Naive thymus-derived CD4-positive, alpha-beta T cell (primary cell): ENCODE measurements at regions not wholly inside any gene's neighbourhood (a gene's known extent, or its start where the extent isn't known, plus 50 kb on each side); places are given as distances from the start of the nearest gene placed in this dataset.

Experiments
- ATAC-seq: fragments of 150-1000 bp; cut with Tn5 transposase; 2 replicates; pipeline ENCODE4 v1.10.0; 2021; ENCODE audit warnings: mild to moderate bottlenecking, moderate library complexity
- CTCF ChIA-PET: fragments of 350-600 bp; sonication (Branson Sonifier 250); formaldehyde crosslinking; loops from one replicate; lab custom pipeline; 2021; ENCODE audit warnings: antibody characterized with exemption; lab: Charles Lee
- POLR2A ChIA-PET: fragments of 350-600 bp; sonication (Branson Sonifier 250); formaldehyde crosslinking; loops from one replicate; lab custom pipeline; 2021; ENCODE audit warnings: antibody characterized with exemption, inconsistent platforms; lab: Charles Lee
- DNase-seq, 9 donors: peaks; one replicate each; pipeline versions ENCODE4 v3.0.0 to v3.0.0-alpha.2; 2020 to 2022; ENCODE audit warnings: mixed read lengths in 1 of 9
- H3K27ac ChIP-seq: one replicate; pipeline ENCODE4 v1.7.0; 2013; ENCODE audit warnings: mild to moderate bottlenecking, low read depth, low read length, moderate library complexity
- H3K27me3 ChIP-seq, 2 donors: one replicate each; pipeline ENCODE4 v1.7.0; 2013; ENCODE audit warnings: low read length in 2 of 2, mild to moderate bottlenecking in 2 of 2, moderate library complexity in 2 of 2; ENCODE audit not compliant: control insufficient read depth in 2 of 2, insufficient read depth in 2 of 2
- H3K36me3 ChIP-seq, 3 experiments: 1 replicate in 2 of 3; 2 replicates in 1 of 3; pipeline ENCODE4 v1.7.0; 2013; ENCODE audit warnings: low read length in 3 of 3, mild to moderate bottlenecking in 3 of 3, moderate library complexity in 1 of 3; ENCODE audit not compliant: insufficient read depth in 3 of 3, control insufficient read depth in 2 of 3
- H3K4me1 ChIP-seq, 2 donors: one replicate each; pipeline ENCODE4 v1.7.0; 2013; ENCODE audit warnings: low read length in 2 of 2, mild to moderate bottlenecking in 2 of 2, moderate library complexity in 1 of 2; ENCODE audit not compliant: control insufficient read depth in 2 of 2, insufficient read depth in 2 of 2
- H3K4me3 ChIP-seq: 2 replicates; pipeline ENCODE4 v1.7.0; 2013; ENCODE audit warnings: mild to moderate bottlenecking, low read length
- H3K9me3 ChIP-seq, 3 experiments: 1 replicate in 2 of 3; 2 replicates in 1 of 3; pipeline ENCODE4 v1.7.0; 2013; ENCODE audit warnings: low read length in 3 of 3; ENCODE audit not compliant: control insufficient read depth in 2 of 3
- H3K27ac Mint-ChIP-seq, 9 donors: one replicate each; pipeline ENCODE4 v1.8.0; 2020 to 2022; ENCODE audit warnings: mixed read lengths in 9 of 9, mild to moderate bottlenecking in 8 of 9, moderate library complexity in 5 of 9, inconsistent platforms in 2 of 9
- H3K27me3 Mint-ChIP-seq, 5 donors: one replicate each; pipeline ENCODE4 v1.8.0; 2021 to 2022; ENCODE audit warnings: mixed read lengths in 5 of 5, mild to moderate bottlenecking in 1 of 5
- H3K36me3 Mint-ChIP-seq, 5 donors: one replicate each; pipeline ENCODE4 v1.8.0; 2020 to 2022; ENCODE audit warnings: mixed read lengths in 5 of 5, mild to moderate bottlenecking in 3 of 5, inconsistent platforms in 1 of 5
- H3K4me1 Mint-ChIP-seq, 7 donors: one replicate each; pipeline ENCODE4 v1.8.0; 2020 to 2022; ENCODE audit warnings: mixed read lengths in 7 of 7, mild to moderate bottlenecking in 3 of 7, inconsistent platforms in 1 of 7
- H3K4me3 Mint-ChIP-seq, 10 donors: one replicate each; pipeline ENCODE4 v1.8.0; 2020 to 2022; ENCODE audit warnings: mild to moderate bottlenecking in 10 of 10, mixed read lengths in 10 of 10, moderate library complexity in 6 of 10, inconsistent platforms in 2 of 10
- H3K9me3 Mint-ChIP-seq, 11 donors: one replicate each; pipeline ENCODE4 v1.8.0; 2020 to 2022; ENCODE audit warnings: mixed read lengths in 11 of 11, mild to moderate bottlenecking in 4 of 11, inconsistent platforms in 1 of 11, moderate library complexity in 1 of 11
- intact Hi-C, 2 donors: fragments of 100-400 bp; cut with micrococcal nuclease; formaldehyde crosslinking; loops; one replicate each; pipeline ENCODE4 v1.15.1; 2023

GRCh38 chr5:156182174-156182967 is 144.6 kb upstream of the SGCD start:
- Mint-ChIP-seq H3K4me1 (no peaks in the 10 kb centered on the region), H3K4me3 (no peak overlapping the region), H3K36me3 (no peaks in the 10 kb centered on the region), H3K27me3 (peaks cover 0 to 17% (median 9%) of the 10 kb centered on the region in 5 donors), H3K27ac (no peak overlapping the region), H3K9me3 (peaks cover 0 to 2% (median 0%) of the 10 kb centered on the region in 11 donors)
- DNase-seq (no peak), ATAC-seq (no peak)
- POLR2A ChIA-PET, result no interaction called here
- CTCF ChIA-PET, result no interaction called here
- Histone ChIP-seq H3K9me3 (no peaks in the 10 kb centered on the region), H3K4me3 (no peak overlapping the region), H3K27ac (no peak overlapping the region), H3K4me1 (no peaks in the 10 kb centered on the region), H3K36me3 (no peaks in the 10 kb centered on the region), H3K27me3 (no peaks in the 10 kb centered on the region)
- intact Hi-C loops, result no loop called here

GRCh38 chr5:156186760-156187159 is 140.2 kb upstream of the SGCD start:
- no peaks in the 10 kb centered on the region for H3K9me3 Mint-ChIP-seq

GRCh38 chr5:156188016-156188415 is 138.9 kb upstream of the SGCD start:
- Histone ChIP-seq H3K9me3 (no peaks in the 10 kb centered on the region), H3K27ac (no peak overlapping the region), H3K4me1 (no peaks in the 10 kb centered on the region), H3K27me3 (no peaks in the 10 kb centered on the region), H3K36me3 (no peaks in the 10 kb centered on the region), H3K4me3 (no peak overlapping the region)
- intact Hi-C loops, result no loop called here
- peaks cover 0 to 23% (median 13%) of the 10 kb centered on the region in 5 donors for H3K27me3 Mint-ChIP-seq
- no peak for ATAC-seq
- no peaks in the 10 kb centered on the region for H3K36me3 Mint-ChIP-seq
- DNase-seq, result no peak
- no peaks in the 10 kb centered on the region for H3K4me1 Mint-ChIP-seq
- ChIA-PET POLR2A (no interaction called here), CTCF (no interaction called here)
- peaks cover 0 to 2% (median 0%) of the 10 kb centered on the region in 11 donors for H3K9me3 Mint-ChIP-seq
- H3K4me3 Mint-ChIP-seq, result no peak overlapping the region
- H3K27ac Mint-ChIP-seq, result no peak overlapping the region

More at GRCh38 chr5:156186760-156187159, 140.2 kb upstream of the SGCD start:
- ATAC-seq (no peak), DNase-seq (no peak)
- Mint-ChIP-seq H3K4me1 (no peaks in the 10 kb centered on the region), H3K36me3 (no peaks in the 10 kb centered on the region), H3K27me3 (peaks cover 0 to 23% (median 13%) of the 10 kb centered on the region in 5 donors), H3K27ac (no peak overlapping the region), H3K4me3 (no peak overlapping the region)
- ChIA-PET POLR2A (no interaction called here), CTCF (no interaction called here)
- intact Hi-C loops, result no loop called here
- Histone ChIP-seq H3K27me3 (no peaks in the 10 kb centered on the region), H3K4me1 (no peaks in the 10 kb centered on the region), H3K27ac (no peak overlapping the region), H3K4me3 (no peak overlapping the region), H3K36me3 (no peaks in the 10 kb centered on the region), H3K9me3 (no peaks in the 10 kb centered on the region)

GRCh38 chr5:156189628-156190027 is 137.3 kb upstream of the SGCD start:
- no peaks in the 10 kb centered on the region for H3K36me3 Mint-ChIP-seq
- no peaks in the 10 kb centered on the region for H3K4me1 Mint-ChIP-seq
- H3K9me3 Mint-ChIP-seq, result peaks cover 0 to 2% (median 0%) of the 10 kb centered on the region in 11 donors
- no peak overlapping the region for H3K4me3 Mint-ChIP-seq
- Histone ChIP-seq H3K4me1 (no peaks in the 10 kb centered on the region), H3K4me3 (no peak overlapping the region), H3K36me3 (no peaks in the 10 kb centered on the region), H3K9me3 (no peaks in the 10 kb centered on the region), H3K27me3 (no peaks in the 10 kb centered on the region), H3K27ac (no peak overlapping the region)
- H3K27ac Mint-ChIP-seq, result no peak overlapping the region
- ATAC-seq (no peak), DNase-seq (no peak)
- intact Hi-C loops, result no loop called here
- ChIA-PET POLR2A (no interaction called here), CTCF (no interaction called here)
- peaks cover 0 to 23% (median 13%) of the 10 kb centered on the region in 5 donors for H3K27me3 Mint-ChIP-seq

GRCh38 chr5:156191547-156191946 is 135.4 kb upstream of the SGCD start:
- intact Hi-C loops, result no loop called here
- CTCF ChIA-PET, result no interaction called here
- H3K27ac Mint-ChIP-seq, result no peak overlapping the region

GRCh38 chr5:156197042-156197635 is 129.8 kb upstream of the SGCD start:
- H3K9me3 ChIP-seq, result no peaks in the 10 kb centered on the region
- no peak overlapping the region for H3K4me3 ChIP-seq
- no peaks in the 10 kb centered on the region for H3K27me3 ChIP-seq
- H3K27ac ChIP-seq, result no peak overlapping the region
- POLR2A ChIA-PET, result no interaction called here
- H3K9me3 Mint-ChIP-seq, result peaks cover 0 to 3% (median 0%) of the 10 kb centered on the region in 11 donors
- ATAC-seq (no peak), DNase-seq (no peak)
- no peaks in the 10 kb centered on the region for H3K4me1 ChIP-seq
- no peak overlapping the region for H3K27ac Mint-ChIP-seq
- H3K27me3 Mint-ChIP-seq, result peaks cover 0 to 6% (median 0%) of the 10 kb centered on the region in 5 donors
- no peak overlapping the region for H3K4me3 Mint-ChIP-seq
- H3K4me1 Mint-ChIP-seq, result no peaks in the 10 kb centered on the region
- intact Hi-C loops, result no loop called here
- H3K36me3 ChIP-seq, result no peaks in the 10 kb centered on the region
- no peaks in the 10 kb centered on the region for H3K36me3 Mint-ChIP-seq
- CTCF ChIA-PET, result no interaction called here

More at GRCh38 chr5:156191547-156191946, 135.4 kb upstream of the SGCD start:
- Mint-ChIP-seq H3K4me1 (no peaks in the 10 kb centered on the region), H3K36me3 (no peaks in the 10 kb centered on the region), H3K4me3 (no peak overlapping the region), H3K9me3 (peaks cover 0 to 2% (median 0%) of the 10 kb centered on the region in 11 donors), H3K27me3 (peaks cover 0 to 23% (median 3%) of the 10 kb centered on the region in 5 donors)
- H3K9me3 ChIP-seq, result no peaks in the 10 kb centered on the region
- POLR2A ChIA-PET, result no interaction called here
- no peaks in the 10 kb centered on the region for H3K36me3 ChIP-seq
- no peak overlapping the region for H3K27ac ChIP-seq
- no peak for ATAC-seq
- no peaks in the 10 kb centered on the region for H3K4me1 ChIP-seq
- DNase-seq, result no peak
- no peaks in the 10 kb centered on the region for H3K27me3 ChIP-seq
- H3K4me3 ChIP-seq, result no peak overlapping the region
